Lung (tissue), 11 donors: ENCODE measurements at regions not wholly inside any gene's neighbourhood (a gene's known extent, or its start where the extent isn't known, plus 50 kb on each side); places are given as distances from the start of the nearest gene placed in this dataset.

Experiments used
- ATAC-seq: fragments of 200-7000 bp; cut with Tn5 transposase; one replicate; pipeline ENCODE4 v1.9.1; 2020; ENCODE audit warnings: moderate number of reproducible peaks; ENCODE audit not compliant: insufficient read depth, low FRiP score
- DNase-seq, 3 donors: peaks; one replicate each; pipeline ENCODE4 v3.0.0-alpha.2; 2013 to 2017
- H3K27ac ChIP-seq, 2 donors: one replicate each; pipeline ENCODE4 v1.5.1; 2013; ENCODE audit warnings: mild to moderate bottlenecking in 2 of 2, moderate library complexity in 2 of 2, control low read depth in 1 of 2, inconsistent platforms in 1 of 2, low read depth in 1 of 2, low read length in 1 of 2
- H3K27me3 ChIP-seq, 3 donors: one replicate each; pipeline ENCODE4 v1.5.1; 2013; ENCODE audit warnings: low read length in 2 of 3; ENCODE audit not compliant: control insufficient read depth in 3 of 3, insufficient read depth in 3 of 3
- H3K36me3 ChIP-seq, 4 donors: one replicate each; pipeline ENCODE4 v1.5.1; 2013; ENCODE audit warnings: low read length in 4 of 4, mild to moderate bottlenecking in 1 of 4, moderate library complexity in 1 of 4; ENCODE audit not compliant: control insufficient read depth in 4 of 4, insufficient read depth in 4 of 4
- H3K4me1 ChIP-seq, 5 donors: one replicate each; pipeline ENCODE4 v1.5.1; 2013; ENCODE audit warnings: low read length in 5 of 5, mild to moderate bottlenecking in 2 of 5, moderate library complexity in 1 of 5; ENCODE audit not compliant: control insufficient read depth in 5 of 5, insufficient read depth in 5 of 5
- H3K4me3 ChIP-seq: one replicate; pipeline ENCODE4 v1.5.1; 2013; ENCODE audit warnings: mild to moderate bottlenecking, control low read depth, moderate library complexity
- H3K9ac ChIP-seq, 2 donors: one replicate each; pipeline ENCODE4 v1.5.1; 2013; ENCODE audit warnings: low read length in 2 of 2, control low read depth in 1 of 2; ENCODE audit not compliant: insufficient read depth in 1 of 2
- H3K9me3 ChIP-seq, 4 donors: one replicate each; pipeline ENCODE4 v1.5.1; 2013; ENCODE audit warnings: low read length in 3 of 4, mild to moderate bottlenecking in 1 of 4, moderate library complexity in 1 of 4; ENCODE audit not compliant: control insufficient read depth in 4 of 4, insufficient read depth in 3 of 4
- WGBS, 2 donors: extraction: QIAGEN DNeasy Blood & Tissue Kit; methylation state at CpG; one replicate each; pipeline ENCODE4 v1.1.7; 2013; 5-methylcytosine and 5-hydroxymethylcytosine counted together
- TF ChIP-seq, protein P1 (sequence below): IDR thresholded peaks from 2 replicates; pipeline ENCODE4 v1.5.1; 2012; ENCODE audit warnings: mild to moderate bottlenecking; ENCODE audit errors: control extremely low read depth, extremely low read depth
- donor health status: control.
- donor health status: control.
- donor health status: Bipolar disorder and iron deficiency.
- donor health status: healthy.
- donor health status: DM: yes; HTN: yes; CAD: no.

DNA sequence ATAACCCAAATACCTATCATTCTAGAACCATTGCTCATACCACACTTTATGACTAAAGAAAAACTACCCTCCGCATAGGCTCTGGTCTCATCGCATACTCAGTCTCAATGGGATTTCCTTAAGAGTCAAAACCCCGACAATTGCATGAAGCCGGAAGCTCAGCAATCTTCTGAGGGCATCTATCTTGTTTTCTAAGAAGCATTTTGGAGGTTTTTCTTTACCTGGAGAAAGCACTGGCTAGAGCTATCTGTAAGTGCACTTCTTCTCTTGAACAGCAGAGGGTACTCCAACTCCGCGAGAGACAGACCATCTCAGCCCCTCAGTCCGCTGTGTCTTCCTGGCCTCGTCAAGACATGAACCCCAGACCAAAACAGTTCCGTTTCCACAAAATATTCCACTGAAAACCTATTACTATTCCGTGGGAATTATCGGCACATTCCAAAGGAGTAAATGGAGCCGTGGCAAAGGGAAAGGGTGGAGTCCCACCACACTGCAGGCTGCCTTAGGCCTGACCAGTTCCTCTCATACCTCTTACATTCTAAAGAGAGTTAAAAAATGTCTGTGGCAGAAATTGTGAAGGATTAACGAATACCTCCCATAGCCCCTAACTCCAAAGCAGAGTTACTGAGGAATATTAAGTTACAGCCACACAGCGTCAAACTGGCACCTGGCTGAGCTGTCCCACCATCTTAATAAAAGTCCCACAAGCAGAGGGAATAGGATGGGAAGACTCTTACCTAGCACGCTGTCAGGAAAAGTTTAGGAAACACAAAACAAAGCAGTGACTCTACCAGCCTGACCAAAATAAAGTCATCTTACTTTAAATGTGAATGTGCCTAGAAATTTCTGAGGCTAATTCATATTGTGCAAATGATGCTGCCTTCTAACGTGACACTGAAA is 325.6 kb upstream of the VRK2 start:
- TF ChIP-seq, protein P1, sequence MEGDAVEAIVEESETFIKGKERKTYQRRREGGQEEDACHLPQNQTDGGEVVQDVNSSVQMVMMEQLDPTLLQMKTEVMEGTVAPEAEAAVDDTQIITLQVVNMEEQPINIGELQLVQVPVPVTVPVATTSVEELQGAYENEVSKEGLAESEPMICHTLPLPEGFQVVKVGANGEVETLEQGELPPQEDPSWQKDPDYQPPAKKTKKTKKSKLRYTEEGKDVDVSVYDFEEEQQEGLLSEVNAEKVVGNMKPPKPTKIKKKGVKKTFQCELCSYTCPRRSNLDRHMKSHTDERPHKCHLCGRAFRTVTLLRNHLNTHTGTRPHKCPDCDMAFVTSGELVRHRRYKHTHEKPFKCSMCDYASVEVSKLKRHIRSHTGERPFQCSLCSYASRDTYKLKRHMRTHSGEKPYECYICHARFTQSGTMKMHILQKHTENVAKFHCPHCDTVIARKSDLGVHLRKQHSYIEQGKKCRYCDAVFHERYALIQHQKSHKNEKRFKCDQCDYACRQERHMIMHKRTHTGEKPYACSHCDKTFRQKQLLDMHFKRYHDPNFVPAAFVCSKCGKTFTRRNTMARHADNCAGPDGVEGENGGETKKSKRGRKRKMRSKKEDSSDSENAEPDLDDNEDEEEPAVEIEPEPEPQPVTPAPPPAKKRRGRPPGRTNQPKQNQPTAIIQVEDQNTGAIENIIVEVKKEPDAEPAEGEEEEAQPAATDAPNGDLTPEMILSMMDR = peak; percentile 11
- Histone ChIP-seq H3K4me1 (peaks cover 0 to 3% (median 0%) of the 10 kb centered on the region in 5 donors), H3K9ac (peak overlapping the region in 1 of 2 donors; percentile 55), H3K9me3 (no peaks in the 10 kb centered on the region), H3K4me3 (no peak overlapping the region), H3K27ac (no peak overlapping the region), H3K36me3 (no peaks in the 10 kb centered on the region), H3K27me3 (peaks cover 0 to 11% (median 0%) of the 10 kb centered on the region in 3 donors)
- WGBS, 2 donors = 23 to 24% methylated on average over 16 of the region's 16 CpGs
- DNase-seq = peak; percentile 52 to 72 (median 63)
- ATAC-seq = peak; percentile 69

DNA sequence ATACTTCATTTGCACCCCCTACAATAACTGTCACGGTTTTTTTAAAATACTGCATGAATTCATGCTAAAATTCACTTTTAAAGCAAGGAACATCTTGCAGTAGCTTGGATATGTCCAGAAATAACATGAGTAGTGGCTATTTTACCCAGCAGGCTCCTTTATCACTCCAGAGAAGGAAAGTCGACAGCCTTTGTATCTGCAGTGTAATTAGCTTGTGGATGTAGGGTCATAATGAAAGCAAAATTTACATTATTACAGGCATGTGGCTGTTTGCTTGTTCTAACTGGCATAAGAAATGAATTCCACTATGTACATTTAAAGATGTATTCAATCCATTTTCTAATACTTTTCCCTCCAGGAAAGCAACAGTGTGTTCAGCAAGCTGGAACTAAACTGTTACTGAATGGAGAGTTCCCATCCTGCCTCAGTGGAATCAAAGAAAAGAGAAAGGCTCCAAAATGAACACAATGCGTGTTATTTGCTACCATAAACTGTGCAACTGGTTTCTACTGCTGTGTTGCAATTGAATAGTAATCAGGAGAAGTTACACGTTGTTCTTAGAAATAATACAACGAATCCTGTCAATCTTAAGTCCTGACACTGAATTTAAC is 321.2 kb upstream of the VRK2 start:
- TF ChIP-seq, protein P1 = no peak
- 82 to 91% methylated on average over 5 of the region's 5 CpGs for WGBS, 2 donors
- no peak for ATAC-seq
- no peak overlapping the region for H3K27ac ChIP-seq
- H3K4me1 ChIP-seq = peaks cover 0 to 3% (median 0%) of the 10 kb centered on the region in 5 donors
- H3K27me3 ChIP-seq = peaks cover 0 to 6% (median 0%) of the 10 kb centered on the region in 3 donors
- no peak overlapping the region for H3K4me3 ChIP-seq
- no peak overlapping the region for H3K9ac ChIP-seq
- no peak for DNase-seq
- H3K9me3 ChIP-seq = no peaks in the 10 kb centered on the region
- no peaks in the 10 kb centered on the region for H3K36me3 ChIP-seq

DNA sequence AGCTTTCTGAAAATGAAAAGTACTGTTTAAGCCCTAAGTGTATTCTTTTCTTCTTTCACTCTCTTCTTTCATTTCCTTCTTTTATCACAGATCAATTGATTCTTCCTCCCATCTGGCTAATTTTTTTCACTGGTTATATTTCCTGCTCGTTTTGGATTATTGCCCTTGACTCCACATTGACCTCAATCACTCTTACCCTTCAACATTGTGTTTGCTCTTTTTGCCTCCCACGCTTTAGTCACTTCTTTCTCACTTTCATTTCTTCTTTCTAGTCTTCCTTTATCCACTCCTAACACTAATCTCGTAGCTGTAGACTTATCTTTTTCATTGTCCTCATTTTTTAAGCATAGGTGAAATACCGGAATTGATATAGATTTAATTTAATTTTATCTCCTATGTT is 320.3 kb upstream of the VRK2 start:
- 59 to 71% methylated on average over 4 of the region's 4 CpGs for WGBS, 2 donors
- Histone ChIP-seq H3K9ac (no peak overlapping the region), H3K9me3 (no peaks in the 10 kb centered on the region), H3K4me3 (no peak overlapping the region), H3K36me3 (no peaks in the 10 kb centered on the region), H3K4me1 (no peaks in the 10 kb centered on the region), H3K27ac (no peak overlapping the region), H3K27me3 (peaks cover 0 to 6% (median 0%) of the 10 kb centered on the region in 3 donors)
- DNase-seq (no peak), ATAC-seq (no peak)
- TF ChIP-seq, protein P1 = no peak
